K562 (cell line): ENCODE measurements at regions not wholly inside any gene's neighbourhood (a gene's known extent, or its start where the extent isn't known, plus 50 kb on each side); places are given as distances from the start of the nearest gene placed in this dataset.

Experiments used
- ATF7 ChIP-seq: fragments of 450-650 bp; IDR thresholded peaks from 2 replicates; pipeline ENCODE4 v1.7.1; 2014; ENCODE audit warnings: mild to moderate bottlenecking, moderate library complexity
- CEBPG ChIP-seq, 3 experiments: fragments of 200-800 bp in 1 of 3; sonication (Bioruptor generic) in 1 of 3; sonication (generic) in 1 of 3; formaldehyde crosslinking in 1 of 3; IDR thresholded peaks in 2 of 3; conservative IDR thresholded peaks in 1 of 3; 2 replicates each; pipeline versions ENCODE4 v1.6.1 to v1.8.0; 2016 to 2022; ENCODE audit warnings: missing compliant biosample characterization in 2 of 3, missing genetic modification characterization in 2 of 3, mild to moderate bottlenecking in 1 of 3, missing genetic modification reagents in 1 of 3
- FOSL1 ChIP-seq: fragments of 200-800 bp; sonication (Bioruptor generic); conservative IDR thresholded peaks from 2 replicates; pipeline ENCODE4 v1.6.1; 2016; ENCODE audit warnings: missing genetic modification characterization, missing compliant biosample characterization
- KDM1A ChIP-seq, 2 experiments: fragments of 450-650 bp; IDR thresholded peaks; 2 replicates each; pipeline ENCODE4 v1.6.1; 2016; ENCODE audit warnings: mild to moderate bottlenecking in 2 of 2
- KDM4B ChIP-seq, 2 experiments: fragments of 450-650 bp in 1 of 2; sonication (generic) in 1 of 2; IDR thresholded peaks; 2 replicates each; pipeline ENCODE4 v1.6.1; 2016 to 2017; ENCODE audit warnings: borderline replicate concordance in 2 of 2, antibody characterized with exemption in 1 of 2, low read depth in 1 of 2, mild to moderate bottlenecking in 1 of 2
- MAFG ChIP-seq: fragments of 450-650 bp; conservative IDR thresholded peaks from 2 replicates; pipeline ENCODE4 v1.6.1; 2016; ENCODE audit warnings: missing genetic modification characterization, missing compliant biosample characterization
- MEIS2 ChIP-seq: fragments of 450-650 bp; IDR thresholded peaks from 2 replicates; pipeline ENCODE4 v1.6.1; 2014; ENCODE audit warnings: mild to moderate bottlenecking; ENCODE audit not compliant: partially characterized antibody
- NBN ChIP-seq: fragments of 450-650 bp; IDR thresholded peaks from 2 replicates; pipeline ENCODE4 v1.6.1; 2016; ENCODE audit warnings: low read depth, mild to moderate bottlenecking
- NFIX ChIP-seq: fragments of 250-450 bp; sonication (Bioruptor Pico); IDR thresholded peaks from 2 replicates; pipeline ENCODE4 v1.4.0; 2020; ENCODE audit warnings: low read depth, mild to moderate bottlenecking, moderate library complexity
- NUFIP1 ChIP-seq: fragments of 450-650 bp; IDR thresholded peaks from 2 replicates; pipeline ENCODE4 v1.6.1; 2018; ENCODE audit not compliant: partially characterized antibody
- POLR2G ChIP-seq: fragments of 200-400 bp; formaldehyde crosslinking; IDR thresholded peaks from 2 replicates; pipeline ENCODE4 v1.6.1; 2017; ENCODE audit warnings: low read depth, mild to moderate bottlenecking, antibody characterized with exemption, low read length, moderate library complexity
- SMAD4 ChIP-seq: fragments of 250-450 bp; sonication (Bioruptor Pico); conservative IDR thresholded peaks from 2 replicates; pipeline ENCODE4 v1.8.0; 2021; ENCODE audit warnings: inconsistent platforms, mild to moderate bottlenecking, moderate library complexity
- SMARCA4 ChIP-seq: fragments of 450-650 bp; IDR thresholded peaks from 2 replicates; pipeline ENCODE4 v1.6.1; 2016
- STAT5A ChIP-seq: IDR thresholded peaks from 2 replicates; pipeline ENCODE4 v1.6.1; 2012; ENCODE audit warnings: low read length, inconsistent platforms, borderline replicate concordance
- ZNF239 ChIP-seq: fragments of 250-450 bp; sonication (Bioruptor Pico); IDR thresholded peaks from 2 replicates; pipeline ENCODE4 v1.4.0; 2020; ENCODE audit warnings: mild to moderate bottlenecking
- ZNF324 ChIP-seq: fragments of 250-450 bp; sonication (Bioruptor Pico); IDR thresholded peaks from 2 replicates; pipeline ENCODE4 v1.4.0; 2020; ENCODE audit warnings: mild to moderate bottlenecking
- ZNF76 ChIP-seq: fragments of 250-450 bp; sonication (Bioruptor Pico); IDR thresholded peaks from 2 replicates; pipeline ENCODE4 v1.4.0; 2020; ENCODE audit warnings: mild to moderate bottlenecking, moderate library complexity, borderline replicate concordance
- TF ChIP-seq, protein P1 (sequence below): fragments of 450-650 bp; formaldehyde crosslinking; IDR thresholded peaks from 2 replicates; pipeline ENCODE4 v1.4.0; 2020; ENCODE audit warnings: mild to moderate bottlenecking, mixed read lengths
- TF ChIP-seq, protein P2 (sequence below), 2 experiments: fragments of 450-650 bp in 1 of 2; sonication (generic) in 1 of 2; formaldehyde crosslinking in 1 of 2; IDR thresholded peaks in 1 of 2; conservative IDR thresholded peaks in 1 of 2; 2 replicates each; pipeline versions ENCODE4 v1.6.1 to v1.8.1; 2016 to 2023; ENCODE audit warnings: mild to moderate bottlenecking in 2 of 2, moderate library complexity in 2 of 2, inconsistent platforms in 1 of 2, missing genetic modification reagents in 1 of 2
- TF ChIP-seq, protein P3 (sequence below): sonication (generic); formaldehyde crosslinking; IDR thresholded peaks from 2 replicates; pipeline ENCODE4 v1.8.0; 2022; ENCODE audit warnings: missing genetic modification reagents, mild to moderate bottlenecking, moderate library complexity, borderline replicate concordance
- TF ChIP-seq, protein P4 (sequence below): fragments of 450-650 bp; IDR thresholded peaks from 2 replicates; pipeline ENCODE4 v1.6.1; 2017; ENCODE audit warnings: mild to moderate bottlenecking, moderate library complexity
- TF ChIP-seq, protein P5 (sequence below): sonication (generic); IDR thresholded peaks from 2 replicates; pipeline ENCODE4 v1.6.1; 2016

DNA sequence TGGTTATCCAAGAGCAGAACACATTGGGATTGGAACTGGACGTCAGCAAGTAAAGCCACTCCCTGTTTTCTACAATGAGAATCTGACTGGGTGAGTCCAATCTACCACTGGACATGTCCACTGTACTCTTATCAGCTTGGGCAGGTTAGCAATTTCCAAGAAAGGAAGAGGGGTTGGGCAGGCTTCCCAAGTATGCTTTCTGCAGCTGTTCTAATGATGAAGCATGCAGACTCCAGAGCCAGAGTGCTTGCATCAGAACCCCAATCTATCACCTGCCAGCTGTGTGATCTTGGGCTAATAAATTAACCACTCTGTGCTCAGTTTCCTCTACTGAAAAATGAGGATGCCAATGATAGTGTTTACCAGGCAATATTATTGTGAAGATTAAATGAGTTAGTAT is 92.0 kb downstream of the EMP1 start (continued):
- TF ChIP-seq, protein P1, sequence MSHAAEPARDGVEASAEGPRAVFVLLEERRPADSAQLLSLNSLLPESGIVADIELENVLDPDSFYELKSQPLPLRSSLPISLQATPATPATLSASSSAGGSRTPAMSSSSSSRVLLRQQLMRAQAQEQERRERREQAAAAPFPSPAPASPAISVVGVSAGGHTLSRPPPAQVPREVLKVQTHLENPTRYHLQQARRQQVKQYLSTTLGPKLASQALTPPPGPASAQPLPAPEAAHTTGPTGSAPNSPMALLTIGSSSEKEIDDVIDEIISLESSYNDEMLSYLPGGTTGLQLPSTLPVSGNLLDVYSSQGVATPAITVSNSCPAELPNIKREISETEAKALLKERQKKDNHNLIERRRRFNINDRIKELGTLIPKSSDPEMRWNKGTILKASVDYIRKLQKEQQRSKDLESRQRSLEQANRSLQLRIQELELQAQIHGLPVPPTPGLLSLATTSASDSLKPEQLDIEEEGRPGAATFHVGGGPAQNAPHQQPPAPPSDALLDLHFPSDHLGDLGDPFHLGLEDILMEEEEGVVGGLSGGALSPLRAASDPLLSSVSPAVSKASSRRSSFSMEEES (CRISPR knock-in tag): no peak
- TF ChIP-seq STAT5A: peak; percentile 95
- TF ChIP-seq, protein P2, sequence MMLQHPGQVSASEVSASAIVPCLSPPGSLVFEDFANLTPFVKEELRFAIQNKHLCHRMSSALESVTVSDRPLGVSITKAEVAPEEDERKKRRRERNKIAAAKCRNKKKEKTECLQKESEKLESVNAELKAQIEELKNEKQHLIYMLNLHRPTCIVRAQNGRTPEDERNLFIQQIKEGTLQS (IDR thresholded peaks at IDR 0.05): peak; percentile 61; the same call in 1 of the 2 replicates
- TF ChIP-seq, protein P2 (CRISPR knock-in tag; conservative IDR thresholded peaks at IDR 0.05): no peak
- TF ChIP-seq ZNF76 (CRISPR knock-in tag): no peak
- 0 out of 2 replicates have a peak, but pooled peaks have one; percentile 11 for TF ChIP-seq ZNF239 (CRISPR knock-in tag)
- TF ChIP-seq KDM1A (IDR thresholded peaks at IDR 0.05): peak in 1 of 2 experiments; percentile 52; a peak in 2 of 4 replicates
- TF ChIP-seq, protein P3, sequence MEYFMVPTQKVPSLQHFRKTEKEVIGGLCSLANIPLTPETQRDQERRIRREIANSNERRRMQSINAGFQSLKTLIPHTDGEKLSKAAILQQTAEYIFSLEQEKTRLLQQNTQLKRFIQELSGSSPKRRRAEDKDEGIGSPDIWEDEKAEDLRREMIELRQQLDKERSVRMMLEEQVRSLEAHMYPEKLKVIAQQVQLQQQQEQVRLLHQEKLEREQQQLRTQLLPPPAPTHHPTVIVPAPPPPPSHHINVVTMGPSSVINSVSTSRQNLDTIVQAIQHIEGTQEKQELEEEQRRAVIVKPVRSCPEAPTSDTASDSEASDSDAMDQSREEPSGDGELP (CRISPR knock-in tag): 0 out of 2 replicates have a peak, but pooled peaks have one; percentile 16
- TF ChIP-seq NFIX (CRISPR knock-in tag): no peak
- peak; percentile 48 for TF ChIP-seq FOSL1 (tag)
- no peak for TF ChIP-seq NUFIP1
- TF ChIP-seq MEIS2: peak; percentile 59
- TF ChIP-seq SMARCA4: peak; percentile 70
- no peak for TF ChIP-seq POLR2G
- TF ChIP-seq, protein P4, sequence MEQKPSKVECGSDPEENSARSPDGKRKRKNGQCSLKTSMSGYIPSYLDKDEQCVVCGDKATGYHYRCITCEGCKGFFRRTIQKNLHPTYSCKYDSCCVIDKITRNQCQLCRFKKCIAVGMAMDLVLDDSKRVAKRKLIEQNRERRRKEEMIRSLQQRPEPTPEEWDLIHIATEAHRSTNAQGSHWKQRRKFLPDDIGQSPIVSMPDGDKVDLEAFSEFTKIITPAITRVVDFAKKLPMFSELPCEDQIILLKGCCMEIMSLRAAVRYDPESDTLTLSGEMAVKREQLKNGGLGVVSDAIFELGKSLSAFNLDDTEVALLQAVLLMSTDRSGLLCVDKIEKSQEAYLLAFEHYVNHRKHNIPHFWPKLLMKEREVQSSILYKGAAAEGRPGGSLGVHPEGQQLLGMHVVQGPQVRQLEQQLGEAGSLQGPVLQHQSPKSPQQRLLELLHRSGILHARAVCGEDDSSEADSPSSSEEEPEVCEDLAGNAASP: no peak
- peak; percentile 82 for TF ChIP-seq SMAD4 (CRISPR knock-in tag)
- TF ChIP-seq MAFG (tag): 0 out of 2 replicates have a peak, but pooled peaks have one; percentile 31
- 0 out of 2 replicates have a peak, but pooled peaks have one; percentile 56 for TF ChIP-seq NBN
- peak; percentile 58; the same call in 1 of the 2 replicates for TF ChIP-seq ATF7
- TF ChIP-seq KDM4B (IDR thresholded peaks at IDR 0.05; ENCODE audit: borderline replicate concordance in 2 of 2, low read depth in 1 of 2): no peak
- no peak for TF ChIP-seq ZNF324 (CRISPR knock-in tag)
- TF ChIP-seq, protein P5, sequence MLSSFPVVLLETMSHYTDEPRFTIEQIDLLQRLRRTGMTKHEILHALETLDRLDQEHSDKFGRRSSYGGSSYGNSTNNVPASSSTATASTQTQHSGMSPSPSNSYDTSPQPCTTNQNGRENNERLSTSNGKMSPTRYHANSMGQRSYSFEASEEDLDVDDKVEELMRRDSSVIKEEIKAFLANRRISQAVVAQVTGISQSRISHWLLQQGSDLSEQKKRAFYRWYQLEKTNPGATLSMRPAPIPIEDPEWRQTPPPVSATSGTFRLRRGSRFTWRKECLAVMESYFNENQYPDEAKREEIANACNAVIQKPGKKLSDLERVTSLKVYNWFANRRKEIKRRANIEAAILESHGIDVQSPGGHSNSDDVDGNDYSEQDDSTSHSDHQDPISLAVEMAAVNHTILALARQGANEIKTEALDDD: no peak
- TF ChIP-seq CEBPG (CRISPR knock-in tag; IDR thresholded peaks at IDR 0.05): no peak
- peak; percentile 38 to 65; a peak in 2 of 4 replicates for TF ChIP-seq CEBPG (tag; conservative IDR thresholded peaks at IDR 0.05 in 1 of 2, IDR thresholded peaks at IDR 0.05 in 1 of 2)
